HEK293 (cell line): ENCODE measurements at regions not wholly inside any gene's neighbourhood (a gene's known extent, or its start where the extent isn't known, plus 50 kb on each side); places are given as distances from the start of the nearest gene placed in this dataset.

ENCODE experiments used
- CTCF ChIP-seq: fragments of 450-650 bp; formaldehyde crosslinking; IDR thresholded peaks from 2 replicates; pipeline ENCODE4 v1.5.1; 2016; ENCODE audit warnings: missing biosample characterization, missing genetic modification characterization
- GLIS2 ChIP-seq: fragments of 450-650 bp; formaldehyde crosslinking; IDR thresholded peaks from 2 replicates; pipeline ENCODE4 v1.5.1; 2016; ENCODE audit warnings: missing biosample characterization, missing genetic modification characterization
- KLF1 ChIP-seq: fragments of 450-650 bp; formaldehyde crosslinking; IDR thresholded peaks from 2 replicates; pipeline ENCODE4 v1.5.1; 2016; ENCODE audit warnings: missing biosample characterization, missing genetic modification characterization
- MEIS1 ChIP-seq: sonication (generic); formaldehyde crosslinking; IDR thresholded peaks from 2 replicates; pipeline ENCODE4 v1.8.1; 2022; ENCODE audit warnings: missing genetic modification reagents, mild to moderate bottlenecking, borderline replicate concordance
- PRDM2 ChIP-seq: fragments of 450-650 bp; formaldehyde crosslinking; IDR thresholded peaks from 2 replicates; pipeline ENCODE4 v1.5.1; 2016; ENCODE audit warnings: missing biosample characterization, missing genetic modification characterization, borderline replicate concordance
- YY1 ChIP-seq: fragments of 450-650 bp; formaldehyde crosslinking; IDR thresholded peaks from 2 replicates; pipeline ENCODE4 v1.5.1; 2018; ENCODE audit warnings: missing biosample characterization, missing genetic modification characterization
- ZBTB44 ChIP-seq: fragments of 450-650 bp; IDR thresholded peaks from 2 replicates; pipeline ENCODE4 v1.5.1; 2018; ENCODE audit warnings: missing biosample characterization, mild to moderate bottlenecking, missing genetic modification characterization
- ZNF114 ChIP-seq: fragments of 450-650 bp; formaldehyde crosslinking; IDR thresholded peaks from 2 replicates; pipeline ENCODE4 v1.5.0; 2017; ENCODE audit warnings: missing biosample characterization, missing genetic modification characterization
- ZNF843 ChIP-seq: fragments of 450-650 bp; formaldehyde crosslinking; IDR thresholded peaks from 2 replicates; pipeline ENCODE4 v1.5.1; 2016; ENCODE audit warnings: missing biosample characterization, missing genetic modification characterization
- ZSCAN18 ChIP-seq: fragments of 450-650 bp; formaldehyde crosslinking; IDR thresholded peaks from 2 replicates; pipeline ENCODE4 v1.5.1; 2016; ENCODE audit warnings: missing biosample characterization, missing genetic modification characterization
- ZSCAN5A ChIP-seq: fragments of 450-650 bp; formaldehyde crosslinking; IDR thresholded peaks from 2 replicates; pipeline ENCODE4 v1.5.1; 2016; ENCODE audit warnings: missing biosample characterization, missing genetic modification characterization

- TF ChIP-seq ZNF114 = no peak
- TF ChIP-seq CTCF = no peak
- TF ChIP-seq PRDM2 (tag by site-specific recombination) = no peak
- TF ChIP-seq YY1 (tag by site-specific recombination) = no peak
- no peak for TF ChIP-seq ZSCAN5A (tag by site-specific recombination)
- no peak for TF ChIP-seq ZBTB44 (tag by site-specific recombination)
- TF ChIP-seq KLF1 (tag by site-specific recombination) = no peak
- TF ChIP-seq ZSCAN18 (tag by site-specific recombination) = no peak
- TF ChIP-seq ZNF843 (tag by site-specific recombination) = no peak
- no peak for TF ChIP-seq MEIS1 (CRISPR knock-in tag)
- TF ChIP-seq GLIS2 (tag by site-specific recombination) = no peak
These were observed 381.8 kb downstream of the NUAK1 start for GRCh38 chr12:105756961-105757360.
